ENCODE measurements at regions not wholly inside any gene's neighbourhood (a gene's known extent, or its start where the extent isn't known, plus 50 kb on each side); places are given as distances from the start of the nearest gene placed in this dataset.
"Not testable (repeated sequence)": the region's sequence is repeated elsewhere in the genome, so short reads cannot be mapped to it uniquely, and the experiment has no call there.

- no peak for DNase-seq (ENCODE audit: low read depth)
Observed at GRCh38 chr7:156019776-156020565, 207.7 kb upstream of the SHH start.

- DNase-seq (ENCODE audit: low read depth): peak; percentile 20
Observed at GRCh38 chr7:156019308-156019707, 207.0 kb upstream of the SHH start.

GRCh38 chr7:156017916-156018700 is 205.8 kb upstream of the SHH start:
- no peak for DNase-seq (ENCODE audit: low read depth)

- DNase-seq (ENCODE audit: low read depth): no peak
Observed at GRCh38 chr7:156017431-156017830, 205.2 kb upstream of the SHH start.

- DNase-seq (ENCODE audit: low read depth): no peak
Observed at GRCh38 chr7:156015237-156016020, 203.2 kb upstream of the SHH start.

GRCh38 chr7:156014808-156015207 is 202.5 kb upstream of the SHH start:
- DNase-seq (ENCODE audit: low read depth): no peak

GRCh38 chr7:156014201-156014600 is 201.9 kb upstream of the SHH start:
- no peak for DNase-seq (ENCODE audit: low read depth)

- no peak for DNase-seq (ENCODE audit: low read depth)
Observed at GRCh38 chr7:156012412-156012811, 200.1 kb upstream of the SHH start.

GRCh38 chr7:156009569-156009968 is 197.3 kb upstream of the SHH start:
- DNase-seq (ENCODE audit: low read depth): no peak

GRCh38 chr7:156006876-156007275 is 194.6 kb upstream of the SHH start:
- DNase-seq (ENCODE audit: low read depth): not testable (repeated sequence)

GRCh38 chr7:156006024-156006423 is 193.8 kb upstream of the SHH start:
- no peak for DNase-seq (ENCODE audit: low read depth)

GRCh38 chr7:156005202-156005691 is 193.0 kb upstream of the SHH start:
- no peak for DNase-seq (ENCODE audit: low read depth)

- no peak for DNase-seq (ENCODE audit: low read depth)
Observed at GRCh38 chr7:156004265-156005201, 192.3 kb upstream of the SHH start.

GRCh38 chr7:156003220-156004162 is 191.2 kb upstream of the SHH start:
- no peak for DNase-seq (ENCODE audit: low read depth)

GRCh38 chr7:156002362-156003066 is 190.3 kb upstream of the SHH start:
- DNase-seq (ENCODE audit: low read depth): no peak

GRCh38 chr7:156001496-156002260 is 189.4 kb upstream of the SHH start:
- no peak for DNase-seq (ENCODE audit: low read depth)

- DNase-seq (ENCODE audit: low read depth): peak; percentile 44
Observed at GRCh38 chr7:156000601-156001396, 188.5 kb upstream of the SHH start.
